ENCODE measurements at regions not wholly inside any gene's neighbourhood (a gene's known extent, or its start where the extent isn't known, plus 50 kb on each side); places are given as distances from the start of the nearest gene placed in this dataset.

DNA sequence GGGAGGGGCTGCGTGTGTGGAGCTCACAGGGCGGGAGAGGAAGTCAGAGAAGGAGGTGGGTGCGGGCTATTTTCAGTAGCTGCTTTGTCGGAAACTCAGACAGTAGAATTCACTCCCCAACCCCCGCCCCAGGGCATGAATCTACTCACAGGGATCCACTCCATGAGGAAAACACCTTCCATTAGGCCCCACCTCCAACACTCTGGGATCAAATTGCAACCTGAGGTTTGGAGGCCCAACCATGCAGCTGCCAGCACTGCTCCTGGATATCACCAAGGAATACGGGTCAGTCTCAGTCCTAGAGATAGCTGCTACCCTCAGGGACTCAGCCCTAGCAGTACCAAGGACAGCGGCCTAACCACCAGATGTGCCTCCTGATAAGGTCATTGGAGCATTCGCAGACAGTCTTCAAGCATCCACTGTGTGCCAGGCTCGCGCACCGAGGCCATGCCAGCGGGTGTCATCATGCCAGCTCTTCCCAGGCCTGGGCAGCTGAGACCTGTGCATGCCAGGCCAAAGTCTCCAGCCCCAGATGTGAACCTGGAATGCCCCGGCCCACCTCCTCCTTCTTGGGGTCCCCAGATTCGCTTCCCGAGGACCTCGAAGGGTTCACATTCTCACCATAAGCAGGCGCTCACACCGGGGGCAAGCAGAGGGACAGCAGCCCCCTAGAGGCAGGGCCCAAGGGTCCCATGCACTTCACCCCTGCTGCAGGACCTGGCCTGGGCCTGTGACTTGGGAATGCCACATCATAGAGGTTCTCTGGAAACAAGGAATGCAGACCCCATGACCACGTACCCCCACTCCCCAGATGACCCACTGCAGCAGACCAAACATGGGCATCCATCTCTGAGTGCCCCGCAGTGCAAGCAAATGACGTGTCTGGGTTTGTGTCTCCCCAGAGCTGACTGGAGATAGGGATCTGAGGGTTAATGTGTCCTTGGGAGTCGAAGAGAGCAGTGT, 102.3 kb downstream of the ADRA2C start:
- no TSS peak for BruUV-seq (replicated peaks)
- Histone ChIP-seq H3K4me1 (ENCODE audit: insufficient read depth, low read length, poor library complexity, severe bottlenecking) (peaks cover 8% of the 10 kb centered on the region), H3K27ac (ENCODE audit: low read depth, low read length, poor library complexity, severe bottlenecking) (no peak overlapping the region), H3K27me3 (replicated peaks; ENCODE audit: insufficient read depth, low read depth, low read length, poor library complexity) (peaks cover 9% of the 10 kb centered on the region), H3K4me3 (ENCODE audit: low read depth, low read length, poor library complexity, severe bottlenecking) (no peak overlapping the region), H3K9me3 (ENCODE audit: low read depth, low read length, poor library complexity, severe bottlenecking) (no peaks in the 10 kb centered on the region), H3K36me3 (ENCODE audit: insufficient read depth, low read length, poor library complexity, severe bottlenecking) (no peaks in the 10 kb centered on the region)
- ChIA-PET POLR2A (ENCODE audit: low non-redundant PET) (no interaction called here), CTCF (no interaction called here)
- TF ChIP-seq, protein P1, sequence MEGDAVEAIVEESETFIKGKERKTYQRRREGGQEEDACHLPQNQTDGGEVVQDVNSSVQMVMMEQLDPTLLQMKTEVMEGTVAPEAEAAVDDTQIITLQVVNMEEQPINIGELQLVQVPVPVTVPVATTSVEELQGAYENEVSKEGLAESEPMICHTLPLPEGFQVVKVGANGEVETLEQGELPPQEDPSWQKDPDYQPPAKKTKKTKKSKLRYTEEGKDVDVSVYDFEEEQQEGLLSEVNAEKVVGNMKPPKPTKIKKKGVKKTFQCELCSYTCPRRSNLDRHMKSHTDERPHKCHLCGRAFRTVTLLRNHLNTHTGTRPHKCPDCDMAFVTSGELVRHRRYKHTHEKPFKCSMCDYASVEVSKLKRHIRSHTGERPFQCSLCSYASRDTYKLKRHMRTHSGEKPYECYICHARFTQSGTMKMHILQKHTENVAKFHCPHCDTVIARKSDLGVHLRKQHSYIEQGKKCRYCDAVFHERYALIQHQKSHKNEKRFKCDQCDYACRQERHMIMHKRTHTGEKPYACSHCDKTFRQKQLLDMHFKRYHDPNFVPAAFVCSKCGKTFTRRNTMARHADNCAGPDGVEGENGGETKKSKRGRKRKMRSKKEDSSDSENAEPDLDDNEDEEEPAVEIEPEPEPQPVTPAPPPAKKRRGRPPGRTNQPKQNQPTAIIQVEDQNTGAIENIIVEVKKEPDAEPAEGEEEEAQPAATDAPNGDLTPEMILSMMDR (conservative IDR thresholded peaks at IDR 0.05; ENCODE audit: low read depth, low read length) = no peak
- no peak for TF ChIP-seq EZH2 (IDR thresholded peaks at IDR 0.05; ENCODE audit: borderline replicate concordance, low read depth, low read length, poor library complexity, severe bottlenecking)
- no peak for DNase-seq (ENCODE audit: low spot score)
- intact Hi-C loops (cut with micrococcal nuclease; ENCODE audit: unreplicated experiment) = no loop called here

- Histone ChIP-seq H3K4me3 (ENCODE audit: low read depth, low read length, poor library complexity, severe bottlenecking) (no peak overlapping the region), H3K36me3 (ENCODE audit: insufficient read depth, low read length, poor library complexity, severe bottlenecking) (no peaks in the 10 kb centered on the region), H3K27ac (ENCODE audit: low read depth, low read length, poor library complexity, severe bottlenecking) (no peak overlapping the region), H3K27me3 (replicated peaks; ENCODE audit: insufficient read depth, low read depth, low read length, poor library complexity) (peaks cover 9% of the 10 kb centered on the region), H3K9me3 (ENCODE audit: low read depth, low read length, poor library complexity, severe bottlenecking) (no peaks in the 10 kb centered on the region), H3K4me1 (ENCODE audit: insufficient read depth, low read length, poor library complexity, severe bottlenecking) (peaks cover 8% of the 10 kb centered on the region)
- no TSS peak for BruUV-seq (replicated peaks)
- CTCF ChIA-PET = no interaction called here
- no peak for DNase-seq (ENCODE audit: low spot score)
- POLR2A ChIA-PET (ENCODE audit: low non-redundant PET) = no interaction called here
- TF ChIP-seq, protein P1 (conservative IDR thresholded peaks at IDR 0.05; ENCODE audit: low read depth, low read length) = no peak
- no peak for TF ChIP-seq EZH2 (IDR thresholded peaks at IDR 0.05; ENCODE audit: borderline replicate concordance, low read depth, low read length, poor library complexity, severe bottlenecking)
- intact Hi-C loops (cut with micrococcal nuclease; ENCODE audit: unreplicated experiment) = no loop called here
Measured at GRCh38 chr4:3869174-3869572, 103.0 kb downstream of the ADRA2C start.

GRCh38 chr4:3869661-3870566, 103.7 kb downstream of the ADRA2C start:
- intact Hi-C loops (cut with micrococcal nuclease; ENCODE audit: unreplicated experiment) = no loop called here
- CTCF ChIA-PET = interaction anchor here (0.6 kb wide), 1 partner anchor 11 kb away, joined by 9 read pairs; no protein-coding TSS in a partner anchor
- no peak overlapping the region for H3K4me3 ChIP-seq (ENCODE audit: low read depth, low read length, poor library complexity, severe bottlenecking)
- peaks cover 8% of the 10 kb centered on the region for H3K4me1 ChIP-seq (ENCODE audit: insufficient read depth, low read length, poor library complexity, severe bottlenecking)
- H3K9me3 ChIP-seq (ENCODE audit: low read depth, low read length, poor library complexity, severe bottlenecking) = no peaks in the 10 kb centered on the region
- no peak for TF ChIP-seq EZH2 (IDR thresholded peaks at IDR 0.05; ENCODE audit: borderline replicate concordance, low read depth, low read length, poor library complexity, severe bottlenecking)
- TF ChIP-seq, protein P1 (conservative IDR thresholded peaks at IDR 0.05; ENCODE audit: low read depth, low read length) = no peak
- no peak for DNase-seq (ENCODE audit: low spot score)
- POLR2A ChIA-PET (ENCODE audit: low non-redundant PET) = no interaction called here
- H3K36me3 ChIP-seq (ENCODE audit: insufficient read depth, low read length, poor library complexity, severe bottlenecking) = no peaks in the 10 kb centered on the region
- H3K27me3 ChIP-seq (replicated peaks; ENCODE audit: insufficient read depth, low read depth, low read length, poor library complexity) = peaks cover 9% of the 10 kb centered on the region
- BruUV-seq (replicated peaks) = no TSS peak
- no peak overlapping the region for H3K27ac ChIP-seq (ENCODE audit: low read depth, low read length, poor library complexity, severe bottlenecking)

Measured in A673 (cell line).